IMR-90 (cell line): ENCODE measurements at regions not wholly inside any gene's neighbourhood (a gene's known extent, or its start where the extent isn't known, plus 50 kb on each side); places are given as distances from the start of the nearest gene placed in this dataset.

Experiments
- ATAC-seq: fragments of 200-7000 bp; cut with Tn5 transposase; 2 replicates; pipeline ENCODE4 v1.9.1; 2020; ENCODE audit warnings: low read depth, mild to moderate bottlenecking, moderate library complexity
- BruUV-seq: library from RNA; stranded (reverse); fragments of 400-500 nt; replicated peaks from 2 replicates; lab custom pipeline; 2021; lab: Mats Ljungman, UMichigan
- CTCF ChIA-PET: fragments of 300-600 bp; formaldehyde crosslinking; extraction: SDS; loops from one replicate; lab custom pipeline; 2021; ENCODE audit warnings: antibody characterized with exemption; lab: Yijun Ruan, JAX
- POLR2A ChIA-PET: fragments of 300-600 bp; sonication (Branson Sonifier 250); formaldehyde crosslinking; loops from one replicate; lab custom pipeline; 2022; ENCODE audit warnings: antibody characterized with exemption; ENCODE audit not compliant: unreplicated experiment; lab: Charles Lee
- DNase-seq: peaks from one replicate; pipeline ENCODE4 v3.0.0; 2013
- H2AFZ ChIP-seq: replicated peaks from 2 replicates; pipeline ENCODE3; 2013; ENCODE audit warnings: low read length, mild to moderate bottlenecking; ENCODE audit not compliant: poor library complexity
- H2AK5ac ChIP-seq: 2 replicates; pipeline ENCODE4 v1.6.1; 2013; ENCODE audit warnings: low read depth, low read length, inconsistent platforms
- H2AK9ac ChIP-seq: replicated peaks from 2 replicates; pipeline ENCODE3; 2013; ENCODE audit warnings: mild to moderate bottlenecking, low read depth, low read length, moderate library complexity; ENCODE audit not compliant: poor library complexity
- H2BK120ac ChIP-seq: 2 replicates; pipeline ENCODE4 v1.6.1; 2013; ENCODE audit warnings: low read depth, low read length, inconsistent platforms
- H2BK15ac ChIP-seq: 3 replicates; pipeline ENCODE4 v1.6.1; 2013; ENCODE audit warnings: low read depth, low read length, inconsistent platforms
- H2BK20ac ChIP-seq: 2 replicates; pipeline ENCODE4 v1.6.1; 2013; ENCODE audit warnings: low read depth, mild to moderate bottlenecking, inconsistent platforms, low read length, moderate library complexity
- H2BK5ac ChIP-seq: 2 replicates; pipeline ENCODE4 v1.6.1; 2013; ENCODE audit warnings: mild to moderate bottlenecking, low read depth, low read length, inconsistent platforms; ENCODE audit not compliant: poor library complexity, severe bottlenecking
- H3K14ac ChIP-seq: replicated peaks from 2 replicates; pipeline ENCODE4 v1.6.1; 2013; ENCODE audit warnings: low read depth, low read length, inconsistent platforms
- H3K18ac ChIP-seq: 2 replicates; pipeline ENCODE4 v1.6.1; 2013; ENCODE audit warnings: low read depth, low read length, control low read depth
- H3K23ac ChIP-seq: 2 replicates; pipeline ENCODE4 v1.6.1; 2013; ENCODE audit warnings: low read depth, low read length, inconsistent platforms
- H3K27ac ChIP-seq: 2 replicates; pipeline ENCODE4 v1.5.1; 2013; ENCODE audit warnings: mild to moderate bottlenecking, control low read depth, low read length; ENCODE audit not compliant: insufficient read depth
- H3K27me3 ChIP-seq: 2 replicates; pipeline ENCODE4 v1.6.1; 2013; ENCODE audit warnings: low read length; ENCODE audit not compliant: control insufficient read depth, insufficient read depth
- H3K36me3 ChIP-seq: 2 replicates; pipeline ENCODE4 v1.6.1; 2013; ENCODE audit warnings: low read length, mixed read lengths; ENCODE audit not compliant: control insufficient read depth, insufficient read depth
- H3K4ac ChIP-seq: 2 replicates; pipeline ENCODE4 v1.6.1; 2013; ENCODE audit warnings: low read depth, low read length, inconsistent platforms
- H3K4me1 ChIP-seq: 2 replicates; pipeline ENCODE4 v1.6.1; 2013; ENCODE audit warnings: low read length, mixed read lengths; ENCODE audit not compliant: control insufficient read depth, insufficient read depth
- H3K4me2 ChIP-seq: 2 replicates; pipeline ENCODE4 v1.6.1; 2013; ENCODE audit warnings: low read depth, mild to moderate bottlenecking, control low read depth, low read length, moderate library complexity
- H3K4me3 ChIP-seq: 2 replicates; pipeline ENCODE4 v1.5.1; 2013; ENCODE audit warnings: low read depth, mild to moderate bottlenecking, control low read depth, low read length, moderate library complexity; ENCODE audit not compliant: insufficient read depth
- H3K56ac ChIP-seq: 2 replicates; pipeline ENCODE4 v1.6.1; 2013; ENCODE audit warnings: low read length, inconsistent platforms; ENCODE audit not compliant: insufficient read depth; ENCODE audit errors: extremely low read depth
- H3K79me1 ChIP-seq, 2 experiments: 2 replicates each; pipeline ENCODE4 v1.6.1; 2013; ENCODE audit warnings: low read length in 2 of 2, inconsistent platforms in 1 of 2, low read depth in 1 of 2
- H3K9ac ChIP-seq: 2 replicates; pipeline ENCODE4 v1.6.1; 2013; ENCODE audit warnings: low read depth, low read length, control low read depth
- H3K9me1 ChIP-seq: 2 replicates; pipeline ENCODE4 v1.6.1; 2013; ENCODE audit warnings: low read length, inconsistent platforms; ENCODE audit not compliant: insufficient read depth
- H3K9me3 ChIP-seq: 2 replicates; pipeline ENCODE4 v1.6.1; 2013; ENCODE audit warnings: low read length; ENCODE audit not compliant: control insufficient read depth, insufficient read depth
- H4K20me1 ChIP-seq: 2 replicates; pipeline ENCODE4 v1.6.1; 2013; ENCODE audit warnings: low read length, inconsistent platforms; ENCODE audit not compliant: insufficient read depth
- H4K5ac ChIP-seq: 2 replicates; pipeline ENCODE4 v1.6.1; 2013; ENCODE audit warnings: mild to moderate bottlenecking, low read depth, low read length, control low read depth
- H4K8ac ChIP-seq, 2 experiments: 2 replicates each; pipeline ENCODE4 v1.6.1; 2013; ENCODE audit warnings: low read depth in 2 of 2, low read length in 2 of 2, control low read depth in 1 of 2, inconsistent platforms in 1 of 2
- H4K91ac ChIP-seq: 2 replicates; pipeline ENCODE4 v1.6.1; 2013; ENCODE audit warnings: low read depth, low read length, inconsistent platforms; ENCODE audit not compliant: insufficient read depth
- MAFK ChIP-seq: IDR thresholded peaks from 2 replicates; pipeline ENCODE4 v1.6.1; 2012; ENCODE audit warnings: low read depth, low read length, improper control_type of control experiment
- MAZ ChIP-seq: IDR thresholded peaks from 2 replicates; pipeline ENCODE4 v1.6.1; 2012; ENCODE audit warnings: low read depth, mild to moderate bottlenecking, low read length, improper control_type of control experiment, moderate library complexity, borderline replicate concordance
- POLR2A ChIP-seq: IDR thresholded peaks from 2 replicates; pipeline ENCODE4 v1.6.1; 2012; ENCODE audit warnings: mild to moderate bottlenecking, low read depth, low read length
- WGBS, 2 experiments: methylation state at CpG; one replicate each; pipeline versions ENCODE4 v1.1.5 to v1.1.7; 2013; ENCODE audit warnings: missing lambda C conversion rate in 2 of 2; ENCODE audit not compliant: insufficient read length in 1 of 2; ENCODE audit errors: extremely low coverage in 2 of 2; 5-methylcytosine and 5-hydroxymethylcytosine counted together
- dilution Hi-C: fragments of 300-500 bp; cut with HindIII; formaldehyde crosslinking; loops from one replicate; pipeline ENCODE4 v1.14.3; 2018; ENCODE audit warnings: low sequenced_read_pairs; ENCODE audit not compliant: unreplicated experiment
- in situ Hi-C: fragments of 300-500 bp; cut with MboI; formaldehyde crosslinking; loops from 3 replicates; pipeline ENCODE4 v1.14.3; 2019; ENCODE audit warnings: low sequenced_read_pairs, inconsistent platforms, mixed read lengths
- intact Hi-C: fragments of 100-400 bp; cut with micrococcal nuclease; formaldehyde crosslinking; loops from 2 replicates; pipeline ENCODE4 v1.10.0; 2022

- Histone ChIP-seq H4K5ac (no peak overlapping the region), H2BK20ac (no peak overlapping the region), H2AK9ac (no peak overlapping the region), H3K4ac (no peak overlapping the region), H3K4me1 (no peaks in the 10 kb centered on the region), H3K4me3 (no peak overlapping the region), H4K8ac (no peak overlapping the region), H3K36me3 (no peaks in the 10 kb centered on the region), H2BK15ac (no peak overlapping the region), H3K23ac (no peak overlapping the region), H3K9ac (no peak overlapping the region), H4K20me1 (no peaks in the 10 kb centered on the region), H4K91ac (no peak overlapping the region), H3K14ac (no peak overlapping the region), H3K27ac (no peak overlapping the region), H2BK5ac (no peak overlapping the region), H3K56ac (no peak overlapping the region), H2AK5ac (no peak overlapping the region), H2BK120ac (no peak overlapping the region), H2AFZ (no peak overlapping the region), H3K79me1 (no peaks in the 10 kb centered on the region), H3K4me2 (no peak overlapping the region), H3K9me3 (peaks cover 10% of the 10 kb centered on the region), H3K9me1 (no peaks in the 10 kb centered on the region), H3K27me3 (no peaks in the 10 kb centered on the region), H3K18ac (no peak overlapping the region)
- intact Hi-C loops = no loop called here
- in situ Hi-C loops = no loop called here
- ChIA-PET CTCF (no interaction called here), POLR2A (no interaction called here)
- no peak for DNase-seq
- TF ChIP-seq MAZ = no peak
- TF ChIP-seq MAFK = no peak
- TF ChIP-seq POLR2A = no peak
- no peak for ATAC-seq
- BruUV-seq = no TSS peak
- no CpG with 5 or more reads among the region's 2 CpGs for WGBS, 2 experiments
- dilution Hi-C loops = no loop called here
Observed at GRCh38 chr4:175457956-175458355, 354.1 kb downstream of the GPM6A start.
